OCI-LY3 (cell line): ENCODE measurements at regions not wholly inside any gene's neighbourhood (a gene's known extent, or its start where the extent isn't known, plus 50 kb on each side); places are given as distances from the start of the nearest gene placed in this dataset.

Experiments used
- H2AFZ ChIP-seq: fragments of 200-600, 300-600 bp; shearing (Covaris generic); 2 replicates; pipeline ENCODE4 v1.6.0; 2014; ENCODE audit warnings: antibody characterized with exemption, low read depth, low read length
- H3K27ac ChIP-seq: fragments of 200-600, 300-600 bp; sonication (generic); 2 replicates; pipeline ENCODE4 v1.5.1; 2014; ENCODE audit warnings: mild to moderate bottlenecking, low read length, moderate library complexity, mixed read lengths
- H3K27me3 ChIP-seq: fragments of 200-600, 300-600 bp; sonication (generic); 2 replicates; pipeline ENCODE4 v1.6.1; 2014; ENCODE audit warnings: low read depth, low read length, mixed read lengths
- H3K36me3 ChIP-seq: fragments of 200-600, 300-600 bp; sonication (generic); replicated peaks from 2 replicates; pipeline ENCODE3; 2014; ENCODE audit warnings: low read depth, low read length, mixed read lengths
- H3K4me1 ChIP-seq: fragments of 300-600, 200-600 bp; sonication (generic); 2 replicates; pipeline ENCODE4 v1.6.1; 2014; ENCODE audit warnings: low read length, mixed read lengths
- H3K4me2 ChIP-seq: fragments of 200-600, 300-600 bp; sonication (generic); 2 replicates; pipeline ENCODE4 v1.6.1; 2014; ENCODE audit warnings: low read length, mixed read lengths
- H3K4me3 ChIP-seq: fragments of 300-600, 200-600 bp; sonication (generic); 2 replicates; pipeline ENCODE4 v1.5.1; 2014; ENCODE audit warnings: antibody characterized with exemption, mild to moderate bottlenecking, low read length, moderate library complexity
- H3K79me2 ChIP-seq: fragments of 300-600, 200-600 bp; shearing (Covaris generic); 2 replicates; pipeline ENCODE4 v1.6.1; 2014; ENCODE audit warnings: mild to moderate bottlenecking, low read length, mixed read lengths
- H3K9ac ChIP-seq: fragments of 300-600, 200-600 bp; shearing (Covaris generic); 2 replicates; pipeline ENCODE4 v1.6.0; 2014; ENCODE audit warnings: mild to moderate bottlenecking, low read length, moderate library complexity
- H3K9me3 ChIP-seq: fragments of 200-600, 300-600 bp; shearing (Covaris generic); 2 replicates; pipeline ENCODE4 v1.6.1; 2014; ENCODE audit warnings: low read length, mixed read lengths; ENCODE audit not compliant: insufficient read depth
- H4K20me1 ChIP-seq: fragments of 200-600, 300-600 bp; sonication (generic); 2 replicates; pipeline ENCODE4 v1.6.1; 2016; ENCODE audit warnings: low read length, mixed read lengths; ENCODE audit not compliant: insufficient read depth
- CTCF ChIP-seq: fragments of 200-600, 300-600 bp; sonication (generic); IDR thresholded peaks from 2 replicates; pipeline ENCODE4 v1.5.1; 2014; ENCODE audit warnings: antibody characterized with exemption, low read length, low read depth
- EZH2phosphoT487 ChIP-seq: fragments of 200-600 bp; shearing (Covaris generic); IDR thresholded peaks from 2 replicates; pipeline ENCODE4 v1.6.1; 2018; ENCODE audit warnings: antibody characterized with exemption, mixed run types, low read depth

- Histone ChIP-seq H3K36me3 (no peaks in the 10 kb centered on the region), H3K4me3 (no peak overlapping the region), H2AFZ (no peak overlapping the region), H3K4me1 (peaks cover 19% of the 10 kb centered on the region), H3K4me2 (peak overlapping the region; percentile 64; the same call in 1 of the 2 replicates), H4K20me1 (no peaks in the 10 kb centered on the region), H3K79me2 (no peaks in the 10 kb centered on the region), H3K9ac (no peak overlapping the region), H3K9me3 (no peaks in the 10 kb centered on the region), H3K27ac (no peak overlapping the region), H3K27me3 (peaks cover 23% of the 10 kb centered on the region)
- TF ChIP-seq EZH2phosphoT487, result no peak
- TF ChIP-seq CTCF, result no peak
Observed at GRCh38 chr3:187522293-187522692, 147.9 kb downstream of the SST start.

- H3K4me1 ChIP-seq, result peaks cover 19% of the 10 kb centered on the region
- H3K27me3 ChIP-seq, result peaks cover 18% of the 10 kb centered on the region
- H3K36me3 ChIP-seq, result no peaks in the 10 kb centered on the region
- no peak overlapping the region for H3K9ac ChIP-seq
- H3K79me2 ChIP-seq, result no peaks in the 10 kb centered on the region
- TF ChIP-seq EZH2phosphoT487, result no peak
- TF ChIP-seq CTCF, result no peak
- peak overlapping the region; percentile 41; the same call in 1 of the 2 replicates for H3K4me3 ChIP-seq
- H3K27ac ChIP-seq, result no peak overlapping the region
- H4K20me1 ChIP-seq, result no peaks in the 10 kb centered on the region
- peak overlapping the region; percentile 64 for H3K4me2 ChIP-seq
- H2AFZ ChIP-seq, result no peak overlapping the region
- H3K9me3 ChIP-seq, result no peaks in the 10 kb centered on the region
Observed at GRCh38 chr3:187521546-187521945, 148.6 kb downstream of the SST start.

GRCh38 chr3:187520027-187520945, 149.9 kb downstream of the SST start:
- H3K9me3 ChIP-seq, result no peaks in the 10 kb centered on the region
- TF ChIP-seq CTCF (no peak), EZH2phosphoT487 (no peak)

GRCh38 chr3:187519428-187519890, 150.7 kb downstream of the SST start:
- H3K9me3 ChIP-seq, result no peaks in the 10 kb centered on the region
- H3K27ac ChIP-seq, result no peak overlapping the region
- peaks cover 9% of the 10 kb centered on the region for H3K27me3 ChIP-seq
- H3K79me2 ChIP-seq, result no peaks in the 10 kb centered on the region
- peaks cover 19% of the 10 kb centered on the region for H3K4me1 ChIP-seq
- no peak overlapping the region for H3K4me2 ChIP-seq
- TF ChIP-seq EZH2phosphoT487 (no peak), CTCF (no peak)
- H3K9ac ChIP-seq, result no peak overlapping the region
- no peaks in the 10 kb centered on the region for H3K36me3 ChIP-seq
- H3K4me3 ChIP-seq, result no peak overlapping the region
- H2AFZ ChIP-seq, result no peak overlapping the region
- H4K20me1 ChIP-seq, result no peaks in the 10 kb centered on the region

More at GRCh38 chr3:187520027-187520945, 149.9 kb downstream of the SST start:
- H3K9ac ChIP-seq, result no peak overlapping the region
- no peak overlapping the region for H3K27ac ChIP-seq
- no peaks in the 10 kb centered on the region for H4K20me1 ChIP-seq
- H3K79me2 ChIP-seq, result no peaks in the 10 kb centered on the region
- no peak overlapping the region for H3K4me3 ChIP-seq
- no peak overlapping the region for H3K4me2 ChIP-seq
- peaks cover 19% of the 10 kb centered on the region for H3K4me1 ChIP-seq
- no peaks in the 10 kb centered on the region for H3K36me3 ChIP-seq
- peaks cover 9% of the 10 kb centered on the region for H3K27me3 ChIP-seq
- H2AFZ ChIP-seq, result no peak overlapping the region
